ENCODE measurements at regions not wholly inside any gene's neighbourhood (a gene's known extent, or its start where the extent isn't known, plus 50 kb on each side); places are given as distances from the start of the nearest gene placed in this dataset.

DNA sequence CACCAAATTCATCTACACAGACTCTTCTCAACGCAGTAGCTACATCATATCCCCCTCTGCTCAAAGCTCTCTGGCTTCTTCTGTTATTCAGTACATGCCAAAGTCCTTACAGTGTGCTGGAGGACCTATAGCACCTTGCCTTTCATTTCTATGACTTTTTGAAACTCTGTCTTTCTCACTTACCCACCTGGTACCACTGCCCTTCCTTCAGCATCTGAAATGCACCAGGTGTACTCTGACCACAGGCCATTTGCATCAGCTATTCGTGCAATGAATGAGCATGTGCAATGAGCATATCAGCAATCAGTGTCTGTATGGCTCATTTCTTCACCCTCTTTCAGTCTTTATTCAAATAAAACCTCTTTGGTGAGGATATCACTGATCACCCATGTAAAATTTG is 399.9 kb downstream of the RAB28 start:
- ChIA-PET POLR2A (no interaction called here), CTCF (no interaction called here)
- H3K4me1 ChIP-seq (ENCODE audit: control insufficient read depth, insufficient read depth, low read length) = no peaks in the 10 kb centered on the region
- H3K9me3 ChIP-seq (ENCODE audit: control insufficient read depth, insufficient read depth, low read depth, low read length) = no peaks in the 10 kb centered on the region
- no peaks in the 10 kb centered on the region for H3K36me3 ChIP-seq (ENCODE audit: control insufficient read depth in 2 of 2, insufficient read depth in 1 of 2, low read length in 2 of 2)
- TF ChIP-seq GLI4 (tag by site-specific recombination; IDR thresholded peaks at IDR 0.05) = no peak
- no peak for TF ChIP-seq OSR2 (tag by site-specific recombination; IDR thresholded peaks at IDR 0.05)
- no peak for TF ChIP-seq ZNF184 (tag by site-specific recombination; IDR thresholded peaks at IDR 0.05)
- no peak for TF ChIP-seq ZNF76 (tag by site-specific recombination; IDR thresholded peaks at IDR 0.05; ENCODE audit: borderline replicate concordance, low read depth)
- no peak overlapping the region for H3K27ac ChIP-seq (ENCODE audit: extremely low read depth, low read depth, low read length)
- H3K4me3 ChIP-seq (ENCODE audit: low read depth, low read length) = no peak overlapping the region

DNA sequence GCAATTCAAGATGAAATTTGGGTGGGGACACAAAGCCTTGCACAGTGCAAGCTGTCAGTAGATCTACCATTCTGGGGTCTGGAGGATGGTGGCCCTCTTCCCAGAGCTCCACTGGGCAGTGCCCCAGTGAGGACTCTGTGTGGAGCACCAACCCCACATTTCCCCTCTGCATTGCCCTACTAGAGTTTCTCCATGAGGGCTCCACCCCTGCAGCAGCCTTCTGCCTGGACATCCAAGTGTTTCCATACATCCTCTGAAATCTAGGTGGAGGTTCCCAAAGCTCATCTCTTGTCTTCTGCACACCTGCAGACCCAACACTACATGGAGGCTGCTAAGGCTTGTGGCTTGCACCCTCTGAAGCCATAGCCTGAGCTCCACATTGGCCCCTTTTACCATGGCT is 402.3 kb downstream of the RAB28 start:
- TF ChIP-seq TRIM28 (IDR thresholded peaks at IDR 0.05; ENCODE audit: borderline replicate concordance, low read length) (peak; percentile 58; the same call in 1 of the 2 replicates), SETDB1 (IDR thresholded peaks at IDR 0.05; ENCODE audit: insufficient read length, low read length) (peak; percentile 71), SCRT1 (tag by site-specific recombination; IDR thresholded peaks at IDR 0.05; ENCODE audit: borderline replicate concordance) (no peak), ZNF514 (tag by site-specific recombination; IDR thresholded peaks at IDR 0.05) (no peak)
- ChIA-PET POLR2A (no interaction called here), CTCF (interaction anchor here (0.6 kb wide), 1 partner anchor 28 kb away, joined by 4 read pairs; no protein-coding TSS in a partner anchor)
- Histone ChIP-seq H3K9me3 (ENCODE audit: control insufficient read depth, insufficient read depth, low read depth, low read length) (no peaks in the 10 kb centered on the region), H3K27ac (ENCODE audit: extremely low read depth, low read depth, low read length) (no peak overlapping the region), H3K36me3 (ENCODE audit: control insufficient read depth in 2 of 2, insufficient read depth in 1 of 2, low read length in 2 of 2) (no peaks in the 10 kb centered on the region), H3K4me3 (ENCODE audit: low read depth, low read length) (no peak overlapping the region), H3K4me1 (ENCODE audit: control insufficient read depth, insufficient read depth, low read length) (no peaks in the 10 kb centered on the region)

DNA sequence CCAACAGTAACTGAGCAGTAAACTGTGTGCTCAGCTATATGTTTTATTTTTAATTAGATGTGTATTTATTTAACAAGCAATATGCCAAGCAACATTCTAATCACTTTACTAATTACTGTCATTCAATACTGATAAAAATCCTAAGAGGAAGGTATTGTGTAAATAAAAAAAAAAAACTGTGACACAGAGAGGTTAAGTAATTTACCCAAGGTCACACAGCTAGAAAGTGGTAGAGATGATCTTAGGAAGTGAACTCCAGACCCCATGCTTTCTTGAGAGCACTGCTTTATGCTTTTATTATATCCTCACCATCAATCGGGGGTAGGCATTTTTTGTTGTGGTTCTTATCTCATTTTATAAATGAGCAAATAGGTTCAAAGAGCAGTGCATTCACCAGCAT is 417.1 kb downstream of the RAB28 start:
- Histone ChIP-seq H3K4me3 (ENCODE audit: low read depth, low read length) (no peak overlapping the region), H3K4me1 (ENCODE audit: control insufficient read depth, insufficient read depth, low read length) (no peaks in the 10 kb centered on the region), H3K9me3 (ENCODE audit: control insufficient read depth, insufficient read depth, low read depth, low read length) (no peaks in the 10 kb centered on the region), H3K27ac (ENCODE audit: extremely low read depth, low read depth, low read length) (no peak overlapping the region), H3K36me3 (ENCODE audit: control insufficient read depth in 2 of 2, insufficient read depth in 1 of 2, low read length in 2 of 2) (no peaks in the 10 kb centered on the region)
- ChIA-PET POLR2A (no interaction called here), CTCF (interaction anchor here (0.7 kb wide), 1 partner anchor 447 kb away, joined by 5 read pairs; no protein-coding TSS in a partner anchor)
- 0 out of 2 replicates have a peak, but pooled peaks have one; percentile 24 for TF ChIP-seq ZNF768 (tag by site-specific recombination; IDR thresholded peaks at IDR 0.05)
- TF ChIP-seq TCF7L2 (IDR thresholded peaks at IDR 0.05; ENCODE audit: borderline replicate concordance, low read depth, low read length) = no peak

DNA sequence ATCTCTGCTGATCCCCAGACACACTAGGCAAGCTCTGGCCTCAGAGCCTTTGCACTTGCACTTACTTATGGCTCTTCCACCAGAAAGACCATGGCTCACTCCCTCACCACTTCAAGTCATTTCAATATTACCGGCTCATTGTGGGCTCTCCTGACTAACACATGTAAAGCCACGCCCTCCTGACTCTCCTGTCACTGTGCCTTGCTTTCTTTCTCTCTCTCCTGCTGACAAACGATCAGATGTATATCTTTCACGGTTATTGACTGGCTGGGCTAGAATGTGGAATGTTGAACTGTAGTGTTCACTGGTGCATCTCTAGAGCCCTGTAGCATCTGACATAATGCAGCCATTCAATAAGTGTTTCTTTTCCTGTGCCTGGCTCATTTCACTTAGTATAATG is 425.1 kb downstream of the RAB28 start:
- no peak overlapping the region for H3K27ac ChIP-seq (ENCODE audit: extremely low read depth, low read depth, low read length)
- H3K4me3 ChIP-seq (ENCODE audit: low read depth, low read length) = no peak overlapping the region
- CTCF ChIA-PET = no interaction called here
- H3K9me3 ChIP-seq (ENCODE audit: control insufficient read depth, insufficient read depth, low read depth, low read length) = no peaks in the 10 kb centered on the region
- POLR2A ChIA-PET = no interaction called here
- no peaks in the 10 kb centered on the region for H3K36me3 ChIP-seq (ENCODE audit: control insufficient read depth in 2 of 2, insufficient read depth in 1 of 2, low read length in 2 of 2)
- no peaks in the 10 kb centered on the region for H3K4me1 ChIP-seq (ENCODE audit: control insufficient read depth, insufficient read depth, low read length)
- no peak for TF ChIP-seq MEIS1 (CRISPR knock-in tag; IDR thresholded peaks at IDR 0.05; ENCODE audit: borderline replicate concordance)
- no peak for TF ChIP-seq MYNN (tag by site-specific recombination; IDR thresholded peaks at IDR 0.05; ENCODE audit: borderline replicate concordance)
- no peak for TF ChIP-seq ELK4 (IDR thresholded peaks at IDR 0.05; ENCODE audit: borderline replicate concordance, low read depth, low read length)
- TF ChIP-seq MZF1 (tag by site-specific recombination; IDR thresholded peaks at IDR 0.05; ENCODE audit: borderline replicate concordance) = no peak
- TF ChIP-seq ZNF843 (tag by site-specific recombination; IDR thresholded peaks at IDR 0.05) = no peak
- TF ChIP-seq, protein P1, sequence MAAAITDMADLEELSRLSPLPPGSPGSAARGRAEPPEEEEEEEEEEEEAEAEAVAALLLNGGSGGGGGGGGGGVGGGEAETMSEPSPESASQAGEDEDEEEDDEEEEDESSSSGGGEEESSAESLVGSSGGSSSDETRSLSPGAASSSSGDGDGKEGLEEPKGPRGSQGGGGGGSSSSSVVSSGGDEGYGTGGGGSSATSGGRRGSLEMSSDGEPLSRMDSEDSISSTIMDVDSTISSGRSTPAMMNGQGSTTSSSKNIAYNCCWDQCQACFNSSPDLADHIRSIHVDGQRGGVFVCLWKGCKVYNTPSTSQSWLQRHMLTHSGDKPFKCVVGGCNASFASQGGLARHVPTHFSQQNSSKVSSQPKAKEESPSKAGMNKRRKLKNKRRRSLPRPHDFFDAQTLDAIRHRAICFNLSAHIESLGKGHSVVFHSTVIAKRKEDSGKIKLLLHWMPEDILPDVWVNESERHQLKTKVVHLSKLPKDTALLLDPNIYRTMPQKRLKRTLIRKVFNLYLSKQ (tag by site-specific recombination; IDR thresholded peaks at IDR 0.05; ENCODE audit: borderline replicate concordance) = no peak
- no peak for TF ChIP-seq ZNF302 (tag by site-specific recombination; IDR thresholded peaks at IDR 0.05; ENCODE audit: low read depth)
- TF ChIP-seq ZSCAN5A (tag by site-specific recombination; IDR thresholded peaks at IDR 0.05) = no peak
- TF ChIP-seq KLF16 (tag by site-specific recombination; IDR thresholded peaks at IDR 0.05) = no peak
- TF ChIP-seq IKZF3 (tag by site-specific recombination; IDR thresholded peaks at IDR 0.05) = no peak
- no peak for TF ChIP-seq ZNF416 (tag by site-specific recombination; IDR thresholded peaks at IDR 0.05)
- TF ChIP-seq ZNF433 (tag by site-specific recombination; IDR thresholded peaks at IDR 0.05; ENCODE audit: low read depth) = no peak
- no peak for TF ChIP-seq ZFP69B (tag by site-specific recombination; IDR thresholded peaks at IDR 0.05)
- no peak for TF ChIP-seq ZNF785 (tag by site-specific recombination; IDR thresholded peaks at IDR 0.05)
- no peak for TF ChIP-seq ZFP41 (tag by site-specific recombination; IDR thresholded peaks at IDR 0.05; ENCODE audit: borderline replicate concordance)
- TF ChIP-seq ZNF394 (tag by site-specific recombination; IDR thresholded peaks at IDR 0.05; ENCODE audit: borderline replicate concordance) = no peak
- no peak for TF ChIP-seq ZSCAN23 (tag by site-specific recombination; IDR thresholded peaks at IDR 0.05)
